ENCODE measurements at regions not wholly inside any gene's neighbourhood (a gene's known extent, or its start where the extent isn't known, plus 50 kb on each side); places are given as distances from the start of the nearest gene placed in this dataset.

GRCh38 chr7:35570937-35571336, 124.0 kb downstream of the HERPUD2 start:
- in situ Hi-C loops (cut with MboI) (no loop called here), intact Hi-C loops (cut with micrococcal nuclease; ENCODE audit: unreplicated experiment) (no loop called here)
- RAD21 ChIA-PET (ENCODE audit: unreplicated experiment) = no interaction called here
- POLR2A ChIA-PET = no interaction called here
- WGBS (ENCODE audit: insufficient coverage, insufficient replicate concordance, low lambda C conversion rate, missing lambda C conversion rate) = 27% methylated on average over 5 of the region's 5 CpGs
- no peak overlapping the region for H3K4me2 ChIP-seq (ENCODE audit: control insufficient read depth, insufficient read depth)
- H3K36me3 ChIP-seq (ENCODE audit: control insufficient read depth in 2 of 2, insufficient read depth in 2 of 2, low read length in 1 of 2) = no peaks in the 10 kb centered on the region
- no peaks in the 10 kb centered on the region for H3K9me3 ChIP-seq (replicated peaks; ENCODE audit: control insufficient read depth, insufficient read depth, low read length)
- no peaks in the 10 kb centered on the region; a peak in 1 of 4 replicates for H3K27me3 ChIP-seq (replicated peaks in 1 of 2; ENCODE audit: control insufficient read depth in 2 of 2, insufficient read depth in 2 of 2, low read length in 1 of 2)
- H3K4me3 ChIP-seq = no peak overlapping the region
- no peak for DNase-seq (ENCODE audit: low read depth, low spot score)
- BruUV-seq (replicated peaks) = no TSS peak
- no peak overlapping the region for H3K9ac ChIP-seq (ENCODE audit: control insufficient read depth, insufficient read depth, low read length)
- SMC1A ChIA-PET (ENCODE audit: uncharacterized antibody, unreplicated experiment) = interaction anchor here (1.3 kb wide), 1 partner anchor 26 kb away, joined by 4 read pairs; no protein-coding TSS in a partner anchor
- H3K4me1 ChIP-seq (ENCODE audit: control insufficient read depth, insufficient read depth, low read length) = no peaks in the 10 kb centered on the region
- no peak overlapping the region for H2AFZ ChIP-seq (ENCODE audit: control insufficient read depth, low read depth, low read length)
- no peak for ATAC-seq
- no peaks in the 10 kb centered on the region for H4K20me1 ChIP-seq (ENCODE audit: control insufficient read depth, insufficient read depth)
- CTCF ChIA-PET = no interaction called here
- H3K27ac ChIP-seq (ENCODE audit: control insufficient read depth, insufficient read depth) = no peak overlapping the region
- H3K79me2 ChIP-seq (ENCODE audit: control insufficient read depth, insufficient read depth, low read length) = no peaks in the 10 kb centered on the region
- no peak for FAIRE-seq
- TF ChIP-seq TBL1XR1 (IDR thresholded peaks at IDR 0.05; ENCODE audit: low read depth, low read length) (no peak), FOXK2 (IDR thresholded peaks at IDR 0.05) (no peak), BCLAF1 (IDR thresholded peaks at IDR 0.05) (no peak), CEBPB (IDR thresholded peaks at IDR 0.05; ENCODE audit: borderline replicate concordance in 1 of 2, low read depth in 2 of 2, low read length in 2 of 2) (no peak), BCL3 (IDR thresholded peaks at IDR 0.05; ENCODE audit: borderline replicate concordance, insufficient read depth, low read depth, low read length, poor library complexity, severe bottlenecking) (no peak), PAX8 (IDR thresholded peaks at IDR 0.05) (no peak), ZZZ3 (IDR thresholded peaks at IDR 0.05; ENCODE audit: control insufficient read depth, insufficient read length, low read depth) (no peak), NKRF (conservative IDR thresholded peaks at IDR 0.05) (no peak), ATF2 (IDR thresholded peaks at IDR 0.05; ENCODE audit: low read length) (no peak), ZNF274 (IDR thresholded peaks at IDR 0.05; ENCODE audit: insufficient read depth, insufficient read length) (no peak), SMAD5 (IDR thresholded peaks at IDR 0.05; ENCODE audit: low read depth) (no peak), RB1 (IDR thresholded peaks at IDR 0.05; ENCODE audit: borderline replicate concordance) (no peak), HDAC6 (IDR thresholded peaks at IDR 0.05; ENCODE audit: unreplicated experiment) (no peak), GABPA (IDR thresholded peaks at IDR 0.05; ENCODE audit: low read depth) (no peak)

Measured in GM12878 (cell line).